ENCODE measurements at regions not wholly inside any gene's neighbourhood (a gene's known extent, or its start where the extent isn't known, plus 50 kb on each side); places are given as distances from the start of the nearest gene placed in this dataset.

- TF ChIP-seq POLR2A (IDR thresholded peaks at IDR 0.05) (no peak), CTCF (IDR thresholded peaks at IDR 0.05) (no peak)
Measured at GRCh38 chr6:44614396-44614795, 226.9 kb downstream of the CDC5L start.
